ENCODE measurements at regions not wholly inside any gene's neighbourhood (a gene's known extent, or its start where the extent isn't known, plus 50 kb on each side); places are given as distances from the start of the nearest gene placed in this dataset.

DNA sequence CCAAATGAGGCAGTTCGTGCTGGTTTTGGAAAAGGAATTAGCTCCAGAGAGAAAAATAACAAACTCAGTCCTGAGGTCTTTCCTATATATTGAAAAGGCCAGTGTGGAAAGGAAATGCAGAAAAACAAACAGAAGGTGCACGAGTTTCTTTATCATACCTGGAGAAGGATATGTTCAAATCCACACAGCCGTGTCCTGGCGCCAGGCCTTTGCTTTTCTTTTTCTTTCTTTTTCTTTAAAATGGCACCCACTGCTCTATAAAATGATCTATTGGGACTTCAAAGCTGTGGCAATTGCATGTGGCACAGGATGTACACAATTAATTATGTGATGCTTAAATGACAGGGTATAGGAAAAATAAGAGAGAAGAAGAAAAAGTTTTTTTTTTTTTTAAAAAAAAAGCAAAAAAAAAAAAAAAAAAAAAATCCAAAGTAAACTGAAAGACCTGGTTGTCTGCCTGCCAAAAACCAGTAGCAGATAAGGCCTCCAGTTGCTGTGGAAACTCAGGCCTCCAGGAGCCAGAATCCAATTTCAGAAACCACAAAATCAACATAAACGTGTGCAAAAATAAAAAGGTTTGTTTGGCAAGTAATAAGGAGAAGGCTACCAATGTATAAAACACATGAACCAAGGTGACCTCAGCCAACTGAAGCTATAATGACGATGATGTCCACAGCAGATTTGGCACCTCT lies 957.6 kb upstream of the SOX9 start:
- Histone ChIP-seq H3K36me3 (ENCODE audit: control insufficient read depth in 4 of 4, insufficient read depth in 3 of 4, low read depth in 1 of 4, low read length in 3 of 4) (no peaks in the 10 kb centered on the region), H3K27me3 (ENCODE audit: control insufficient read depth in 4 of 4, insufficient read depth in 4 of 4, low read length in 3 of 4) (no peaks in the 10 kb centered on the region), H3K27ac (ENCODE audit: low read depth in 1 of 2, low read length in 2 of 2) (no peak overlapping the region), H3K4me1 (ENCODE audit: control insufficient read depth in 4 of 4, insufficient read depth in 4 of 4, low read length in 3 of 4) (peaks cover 3 to 9% (median 4%) of the 10 kb centered on the region in 4 donors), H3K9me3 (ENCODE audit: control insufficient read depth in 4 of 4, low read length in 3 of 4) (no peaks in the 10 kb centered on the region), H3K4me3 (ENCODE audit: low read depth in 1 of 3, low read length in 3 of 3) (peak overlapping the region in 1 of 3 donors; percentile 50), H3K9ac (ENCODE audit: low read depth in 1 of 2, low read length in 2 of 2) (peak overlapping the region in 1 of 2 donors; percentile 3)
- 42% methylated on average over 6 of the region's 6 CpGs for WGBS
- DNase-seq (ENCODE audit: low spot score), result no peak
- TF ChIP-seq REST (IDR thresholded peaks at IDR 0.05) (no peak), YY1 (IDR thresholded peaks at IDR 0.05) (no peak), SP1 (IDR thresholded peaks at IDR 0.05) (peak; percentile 44), FOXA2 (IDR thresholded peaks at IDR 0.05) (peak; percentile 7), HNF4G (IDR thresholded peaks at IDR 0.05) (no peak), FOXA1 (IDR thresholded peaks at IDR 0.05) (no peak), RXRA (IDR thresholded peaks at IDR 0.05) (peak; percentile 64 to 72), JUND (IDR thresholded peaks at IDR 0.05) (peak in 1 of 2 donors; percentile 20), EGR1 (IDR thresholded peaks at IDR 0.05; ENCODE audit: low read depth in 2 of 2) (no peak), RAD21 (IDR thresholded peaks at IDR 0.05) (no peak), CTCF (IDR thresholded peaks at IDR 0.05; ENCODE audit: low read depth, low read length, missing input control) (no peak), NR2F2 (IDR thresholded peaks at IDR 0.05) (no peak), HNF4A (conservative IDR thresholded peaks at IDR 0.05) (peak in 1 of 2 donors; percentile 52), TAF1 (conservative IDR thresholded peaks at IDR 0.05) (no peak), ZBTB33 (IDR thresholded peaks at IDR 0.05) (peak; percentile 52)
- TF ChIP-seq, protein P1, sequence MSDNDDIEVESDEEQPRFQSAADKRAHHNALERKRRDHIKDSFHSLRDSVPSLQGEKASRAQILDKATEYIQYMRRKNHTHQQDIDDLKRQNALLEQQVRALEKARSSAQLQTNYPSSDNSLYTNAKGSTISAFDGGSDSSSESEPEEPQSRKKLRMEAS (IDR thresholded peaks at IDR 0.05), result peak; percentile 17

DNA sequence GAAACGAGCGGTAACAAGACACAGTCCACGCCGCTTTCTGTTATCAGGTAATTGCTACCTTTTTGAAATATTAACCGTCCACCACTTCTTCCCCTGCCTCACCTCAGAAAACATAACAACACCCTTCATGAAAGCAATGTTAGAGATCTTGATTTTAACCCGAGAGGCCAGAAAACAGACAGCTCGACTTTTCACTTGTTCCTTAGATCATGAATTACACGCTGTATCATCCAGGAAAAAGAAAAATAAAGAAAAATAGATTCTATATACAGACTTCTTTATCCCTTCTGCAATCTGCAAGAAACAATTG lies 957.1 kb upstream of the SOX9 start:
- Histone ChIP-seq H3K4me3 (ENCODE audit: low read depth in 1 of 3, low read length in 3 of 3) (peak overlapping the region in 1 of 3 donors; percentile 50), H3K27ac (ENCODE audit: low read depth in 1 of 2, low read length in 2 of 2) (no peak overlapping the region), H3K9me3 (ENCODE audit: control insufficient read depth in 4 of 4, low read length in 3 of 4) (no peaks in the 10 kb centered on the region), H3K9ac (ENCODE audit: low read depth in 1 of 2, low read length in 2 of 2) (no peak overlapping the region), H3K36me3 (ENCODE audit: control insufficient read depth in 4 of 4, insufficient read depth in 3 of 4, low read depth in 1 of 4, low read length in 3 of 4) (no peaks in the 10 kb centered on the region), H3K27me3 (ENCODE audit: control insufficient read depth in 4 of 4, insufficient read depth in 4 of 4, low read length in 3 of 4) (no peaks in the 10 kb centered on the region), H3K4me1 (ENCODE audit: control insufficient read depth in 4 of 4, insufficient read depth in 4 of 4, low read length in 3 of 4) (peaks cover 3 to 9% (median 4%) of the 10 kb centered on the region in 4 donors)
- DNase-seq (ENCODE audit: low spot score), result no peak
- TF ChIP-seq RXRA (IDR thresholded peaks at IDR 0.05), result no peak
- TF ChIP-seq REST (IDR thresholded peaks at IDR 0.05), result no peak
- no peak for TF ChIP-seq JUND (IDR thresholded peaks at IDR 0.05)
- TF ChIP-seq, protein P1 (IDR thresholded peaks at IDR 0.05), result peak; percentile 5
- TF ChIP-seq SP1 (IDR thresholded peaks at IDR 0.05), result no peak
- no peak for TF ChIP-seq GABPA (IDR thresholded peaks at IDR 0.05 in 1 of 2, conservative IDR thresholded peaks at IDR 0.05 in 1 of 2)
- no peak for TF ChIP-seq HNF4A (conservative IDR thresholded peaks at IDR 0.05)
- no peak for TF ChIP-seq HNF4G (IDR thresholded peaks at IDR 0.05)
- no peak for TF ChIP-seq ATF3 (IDR thresholded peaks at IDR 0.05)
- WGBS, result 49% methylated on average over 8 of the region's 8 CpGs

Measured in liver (tissue), 8 donors.